ENCODE measurements at regions not wholly inside any gene's neighbourhood (a gene's known extent, or its start where the extent isn't known, plus 50 kb on each side); places are given as distances from the start of the nearest gene placed in this dataset.

- Histone ChIP-seq H3K27ac (ENCODE audit: low read depth, low read length) (no peak overlapping the region), H2AFZ (ENCODE audit: low read length) (peak overlapping the region; percentile 97), H3K9me3 (ENCODE audit: insufficient read depth in 2 of 2, low read depth in 1 of 2, low read length in 1 of 2) (no peaks in the 10 kb centered on the region), H3K4me3 (ENCODE audit: extremely low read depth in 1 of 4, insufficient read depth in 2 of 4, low read depth in 3 of 4, low read length in 4 of 4) (peak overlapping the region in 3 of 4 experiments; percentile 13 to 39 (median 21); a peak in 3 of 8 replicates), H3K14ac (ENCODE audit: insufficient read length) (no peak overlapping the region), H2BK12ac (ENCODE audit: low read depth, low read length) (peak overlapping the region; percentile 45; the same call in 1 of the 2 replicates), H3K56ac (replicated peaks; ENCODE audit: insufficient read length, low read depth, low read length) (no peak overlapping the region), H3K23ac (ENCODE audit: insufficient read length) (no peak overlapping the region), H3K79me2 (ENCODE audit: control insufficient read depth in 1 of 2, insufficient read depth in 2 of 2, low read length in 2 of 2) (no peaks in the 10 kb centered on the region), H3K27me3 (replicated peaks in 1 of 4; ENCODE audit: control insufficient read depth in 3 of 4, extremely low read depth in 1 of 4, insufficient read depth in 3 of 4, low read length in 3 of 4) (no peaks in the 10 kb centered on the region), H3K4ac (replicated peaks; ENCODE audit: insufficient read length, low read depth, low read length) (no peak overlapping the region), H4K20me1 (replicated peaks in 1 of 2; ENCODE audit: control insufficient read depth in 1 of 2, insufficient read depth in 2 of 2, low read length in 2 of 2) (no peaks in the 10 kb centered on the region), H2BK20ac (ENCODE audit: low read length) (0 out of 2 replicates have a peak overlapping the region, but pooled peaks have one; percentile 23), H3K4me2 (ENCODE audit: insufficient read depth in 1 of 2, low read depth in 2 of 2, low read length in 2 of 2) (peak overlapping the region; percentile 41 to 47; a peak in 3 of 4 replicates), H3K9ac (replicated peaks in 1 of 4; ENCODE audit: extremely low read depth in 1 of 4, low read depth in 3 of 4, low read length in 3 of 4) (no peak overlapping the region), H3K18ac (ENCODE audit: extremely low read depth, low read length) (no peak overlapping the region), H3K23me2 (ENCODE audit: low read depth, low read length) (peaks cover 2% of the 10 kb centered on the region; the same call in 1 of the 2 replicates), H2BK120ac (replicated peaks; ENCODE audit: low read depth, low read length) (no peak overlapping the region), H3K4me1 (replicated peaks in 1 of 4; ENCODE audit: control insufficient read depth in 3 of 4, insufficient read depth in 4 of 4, low read length in 3 of 4) (peaks cover 0 to 4% (median under 1%) of the 10 kb centered on the region in 4 experiments; a peak in 2 of 7 replicates), H2BK5ac (ENCODE audit: low read depth, low read length) (no peak overlapping the region), H2AK5ac (ENCODE audit: low read depth, low read length) (no peak overlapping the region), H4K91ac (replicated peaks; ENCODE audit: insufficient read length, low read length) (no peak overlapping the region), H4K5ac (ENCODE audit: insufficient read length, low read depth, low read length) (no peak overlapping the region), H4K8ac (ENCODE audit: extremely low read depth, insufficient read depth, low read length) (peak overlapping the region; percentile 87), H3K36me3 (ENCODE audit: control insufficient read depth in 2 of 4, insufficient read depth in 4 of 4, low read length in 3 of 4) (no peaks in the 10 kb centered on the region), H3K79me1 (ENCODE audit: low read depth, low read length) (no peaks in the 10 kb centered on the region), H2BK15ac (ENCODE audit: low read length) (peak overlapping the region; percentile 92)
- TF ChIP-seq ASH2L (IDR thresholded peaks at IDR 0.05; ENCODE audit: low read length), result peak; percentile 24
- peak; percentile 29; the same call in 1 of the 2 replicates for TF ChIP-seq YY1 (IDR thresholded peaks at IDR 0.05; ENCODE audit: low read depth, low read length)
- no peak for TF ChIP-seq PHF8 (conservative IDR thresholded peaks at IDR 0.05; ENCODE audit: low read depth, low read length)
- TF ChIP-seq GTF2F1 (IDR thresholded peaks at IDR 0.05; ENCODE audit: borderline replicate concordance, low read depth, low read length), result no peak
- TF ChIP-seq MAX (IDR thresholded peaks at IDR 0.05), result peak; percentile 46; the same call in 1 of the 2 replicates
- peak; percentile 66 for TF ChIP-seq TEAD4 (IDR thresholded peaks at IDR 0.05; ENCODE audit: low read depth, low read length)
- TF ChIP-seq CTCF (IDR thresholded peaks at IDR 0.05; ENCODE audit: control extremely low read depth in 1 of 3, insufficient read depth in 1 of 3, low read depth in 1 of 3, low read length in 3 of 3), result peak; percentile 93 to 98 (median 94)
- peak; percentile 96 to 98 for TF ChIP-seq RAD21 (IDR thresholded peaks at IDR 0.05 in 1 of 2, conservative IDR thresholded peaks at IDR 0.05 in 1 of 2; ENCODE audit: low read depth in 2 of 2, low read length in 2 of 2)
- no peak for TF ChIP-seq SP2 (IDR thresholded peaks at IDR 0.05; ENCODE audit: low read length)
- FAIRE-seq (peak; percentile 7), DNase-seq (ENCODE audit: low read depth in 1 of 2, low spot score in 2 of 2) (peak; percentile 34 to 91)
- ChIA-PET POLR2A (ENCODE audit: partially characterized antibody) (no interaction called here), CTCF (ENCODE audit: partially characterized antibody) (interaction anchor here (0.6 to 4.6 kb wide), 36 partner anchors 9 to 1100 kb away, joined by 3 to 43 read pairs (median 3); partner anchors contain the start of gene BLID)
- WGBS, 2 experiments (ENCODE audit: extremely low coverage in 1 of 2, insufficient coverage in 1 of 2, insufficient read length in 1 of 2, insufficient replicate concordance in 2 of 2, low coverage in 1 of 2, low lambda C conversion rate in 2 of 2, missing lambda C conversion rate in 1 of 2), result 38% methylated on average over 19 of the region's 19 CpGs; no CpG with 5 or more reads in 1 of the 2 experiments
Observed at GRCh38 chr11:122202951-122203456, 87.0 kb upstream of the BLID start.

All from H1 (cell line).